Right lobe of liver (tissue), 4 donors: ENCODE measurements at regions not wholly inside any gene's neighbourhood (a gene's known extent, or its start where the extent isn't known, plus 50 kb on each side); places are given as distances from the start of the nearest gene placed in this dataset.

Source experiments
- CTCF ChIP-seq, 4 donors: fragments of 200-600 bp in 3 of 4; fragments of 450-650 bp in 1 of 4; IDR thresholded peaks; one replicate each; pipeline versions ENCODE4 v1.5.1 to v1.8.0; 2016 to 2022; ENCODE audit warnings: antibody characterized with exemption in 4 of 4, mild to moderate bottlenecking in 2 of 4
- POLR2A ChIP-seq: fragments of 450-650 bp; IDR thresholded peaks from one replicate; pipeline ENCODE4 v1.6.1; 2017; ENCODE audit warnings: antibody characterized with exemption, mild to moderate bottlenecking
- donor health status: DM: no; HTN: no; CAD: no.
- donor health status: DM: no; HTN: no; CAD: no.
- donor health status: DM: no; HTN: yes; CAD: no.

GRCh38 chr4:177128306-177128705 lies 181.4 kb upstream of the NEIL3 start:
- no peak for TF ChIP-seq CTCF (IDR thresholded peaks at IDR 0.05)
- no peak for TF ChIP-seq POLR2A
